Central memory CD8-positive, alpha-beta T cell (primary cell): ENCODE measurements at regions not wholly inside any gene's neighbourhood (a gene's known extent, or its start where the extent isn't known, plus 50 kb on each side); places are given as distances from the start of the nearest gene placed in this dataset.

ENCODE experiments used
- ATAC-seq: fragments of 150-1000 bp; cut with Tn5 transposase; replicated peaks from 2 replicates; pipeline ENCODE4 v1.10.0; 2022; ENCODE audit warnings: mild to moderate bottlenecking, moderate FRiP score, moderate number of reproducible peaks; ENCODE audit not compliant: poor library complexity, severe bottlenecking; ENCODE audit errors: extremely low read depth
- DNase-seq, 2 donors: peaks; one replicate each; pipeline ENCODE4 v3.0.0; 2021; ENCODE audit warnings: low spot score in 2 of 2
- H3K27ac Mint-ChIP-seq: one replicate; pipeline ENCODE4 v1.8.0; 2022; ENCODE audit warnings: low read depth, mild to moderate bottlenecking, moderate library complexity, mixed read lengths
- H3K27me3 Mint-ChIP-seq: one replicate; pipeline ENCODE4 v1.8.0; 2022; ENCODE audit warnings: mixed read lengths
- H3K36me3 Mint-ChIP-seq: one replicate; pipeline ENCODE4 v1.8.0; 2022; ENCODE audit warnings: mild to moderate bottlenecking, moderate library complexity, mixed read lengths; ENCODE audit not compliant: insufficient read depth
- H3K4me1 Mint-ChIP-seq: one replicate; pipeline ENCODE4 v1.8.0; 2022; ENCODE audit warnings: mixed read lengths
- H3K4me3 Mint-ChIP-seq: one replicate; pipeline ENCODE4 v1.8.0; 2022; ENCODE audit warnings: mild to moderate bottlenecking, moderate library complexity, mixed read lengths
- H3K9me3 Mint-ChIP-seq: one replicate; pipeline ENCODE4 v1.8.0; 2022; ENCODE audit warnings: mixed read lengths

DNA sequence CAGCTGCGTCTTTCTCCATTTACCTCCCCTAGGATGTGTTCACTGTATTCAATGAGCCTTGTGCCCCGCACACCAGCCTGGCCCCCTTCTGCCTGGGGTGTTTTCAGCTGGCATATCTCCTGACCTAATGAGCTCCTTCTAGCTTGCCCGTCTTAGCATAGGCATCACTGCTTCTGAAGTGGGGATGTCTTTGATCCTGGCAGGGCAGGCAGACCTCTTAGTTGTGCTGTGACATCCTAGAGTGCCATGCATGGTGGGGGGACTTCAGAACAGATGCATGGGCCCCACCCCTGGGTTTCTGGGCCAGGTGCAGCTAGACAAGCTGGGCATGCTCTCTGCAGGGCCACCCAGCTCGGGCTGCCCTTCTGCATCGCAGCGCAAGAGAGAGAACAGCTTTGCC, 172.7 kb downstream of the GADD45G start:
- no peak overlapping the region for H3K4me3 Mint-ChIP-seq
- no peaks in the 10 kb centered on the region for H3K4me1 Mint-ChIP-seq
- no peak for DNase-seq
- ATAC-seq, result no peak
- H3K27ac Mint-ChIP-seq, result no peak overlapping the region
- no peaks in the 10 kb centered on the region for H3K9me3 Mint-ChIP-seq
- peaks cover 50% of the 10 kb centered on the region for H3K27me3 Mint-ChIP-seq
- H3K36me3 Mint-ChIP-seq, result no peaks in the 10 kb centered on the region

DNA sequence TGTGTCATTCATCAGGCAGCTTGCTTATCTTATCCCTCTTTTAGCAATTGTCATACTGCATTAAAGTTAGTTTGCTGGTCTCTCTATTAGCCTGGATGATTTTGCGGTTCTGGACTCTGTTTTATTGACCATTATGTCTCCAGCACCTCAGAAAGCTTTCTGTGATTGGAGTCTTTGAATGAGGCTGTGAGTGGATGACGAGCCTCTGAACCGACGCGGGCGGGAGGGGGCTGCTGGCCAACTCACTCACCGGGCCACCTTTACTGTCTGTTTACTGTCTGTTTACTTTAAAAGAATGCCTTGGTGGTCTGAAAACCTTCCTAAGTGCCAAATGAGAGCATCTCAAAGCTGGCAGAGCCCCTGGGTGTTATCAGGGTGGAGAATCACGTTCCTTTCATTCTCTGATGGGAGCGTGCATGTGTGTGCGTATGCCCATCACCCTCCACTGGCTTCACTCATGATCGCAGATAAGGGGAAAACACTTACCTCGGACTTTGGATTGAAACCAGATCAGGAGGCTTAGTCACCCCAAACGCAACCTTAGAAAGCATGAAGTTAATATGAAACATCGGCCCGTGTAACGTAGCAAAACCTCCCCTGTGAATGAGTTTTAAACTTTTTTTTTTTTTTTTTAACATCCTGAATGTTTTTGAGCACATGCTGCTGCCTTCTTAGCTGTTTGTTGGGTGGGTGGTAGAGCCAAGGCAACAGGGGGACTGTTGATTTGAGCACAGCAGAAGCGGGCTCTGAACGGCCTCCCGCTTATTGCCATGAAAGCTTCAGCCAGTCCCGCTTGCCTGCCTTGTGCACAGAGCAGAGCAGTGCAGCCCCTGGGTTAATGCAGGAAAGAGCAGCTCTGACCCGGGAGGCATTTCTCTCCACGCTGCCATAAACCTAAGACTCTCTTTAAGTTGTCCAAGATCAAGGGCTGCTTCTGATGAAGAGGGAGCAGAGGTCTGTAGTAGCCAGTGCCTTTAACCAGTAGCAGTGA, 173.6 kb downstream of the GADD45G start:
- peaks cover 52% of the 10 kb centered on the region for H3K27me3 Mint-ChIP-seq
- no peaks in the 10 kb centered on the region for H3K9me3 Mint-ChIP-seq
- ATAC-seq (no peak), DNase-seq (no peak)
- H3K27ac Mint-ChIP-seq, result no peak overlapping the region
- H3K36me3 Mint-ChIP-seq, result no peaks in the 10 kb centered on the region
- H3K4me3 Mint-ChIP-seq, result no peak overlapping the region
- no peaks in the 10 kb centered on the region for H3K4me1 Mint-ChIP-seq

DNA sequence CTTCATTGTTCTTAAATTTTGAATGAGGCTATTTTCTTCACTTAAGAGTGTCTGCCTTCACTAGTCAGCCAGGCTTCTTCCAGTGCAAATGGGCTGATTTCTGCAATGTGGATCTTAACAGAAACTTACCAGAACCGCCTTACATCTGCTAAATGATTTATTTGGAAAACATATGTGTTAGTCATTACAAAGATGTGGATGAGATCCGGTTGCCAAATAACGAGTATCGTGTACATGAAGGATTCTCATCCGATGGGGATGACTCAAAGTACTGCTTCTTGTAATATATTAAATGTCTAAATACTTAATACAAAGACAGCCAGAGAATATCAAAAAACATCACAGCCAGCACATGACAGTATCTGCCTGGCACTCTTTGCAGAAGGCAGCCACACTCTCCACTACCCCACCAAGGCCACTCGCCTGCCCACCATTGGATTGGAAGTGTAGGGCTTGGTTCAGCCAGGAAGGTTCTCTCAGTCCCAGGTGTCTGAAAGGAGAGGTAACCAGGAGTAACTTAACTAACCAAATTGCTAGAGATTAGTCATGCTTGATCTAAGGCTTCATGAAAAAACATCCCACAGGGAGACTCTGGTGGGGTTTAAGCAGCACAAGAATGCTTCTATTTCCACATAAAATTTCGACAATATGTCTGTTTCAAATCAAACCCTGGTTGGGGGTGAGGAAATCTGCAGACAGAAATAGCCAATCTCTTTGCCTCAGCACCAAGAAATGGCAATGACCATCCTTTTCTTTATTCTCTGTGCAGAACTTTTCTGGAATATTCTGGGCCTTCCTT, 174.8 kb downstream of the GADD45G start:
- Mint-ChIP-seq H3K36me3 (no peaks in the 10 kb centered on the region), H3K4me1 (no peaks in the 10 kb centered on the region), H3K27me3 (peaks cover 52% of the 10 kb centered on the region), H3K4me3 (no peak overlapping the region), H3K9me3 (no peaks in the 10 kb centered on the region), H3K27ac (no peak overlapping the region)
- no peak for DNase-seq
- ATAC-seq, result no peak

DNA sequence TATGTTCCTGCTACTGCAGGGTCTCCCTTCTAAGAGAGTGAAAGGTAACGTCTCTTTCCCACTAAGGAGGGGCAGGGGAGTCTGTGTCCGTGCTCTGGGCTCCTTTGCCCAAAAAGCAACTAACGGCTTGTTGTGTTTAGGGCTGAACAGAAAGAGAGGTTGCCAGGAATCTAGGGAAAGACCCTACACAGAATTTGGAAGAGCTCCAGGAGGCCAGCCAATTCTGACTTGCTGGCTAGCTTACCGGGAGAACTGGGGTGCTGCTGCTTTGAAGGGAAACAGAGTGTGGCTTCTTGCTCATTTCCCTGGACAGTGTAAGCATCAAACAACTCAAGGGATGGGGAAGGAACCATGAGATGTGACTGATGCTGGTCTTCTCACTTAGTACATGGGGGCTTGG, 176.1 kb downstream of the GADD45G start:
- no peak overlapping the region for H3K4me3 Mint-ChIP-seq
- H3K36me3 Mint-ChIP-seq, result no peaks in the 10 kb centered on the region
- ATAC-seq (no peak), DNase-seq (no peak)
- H3K27me3 Mint-ChIP-seq, result peaks cover 57% of the 10 kb centered on the region
- H3K4me1 Mint-ChIP-seq, result no peaks in the 10 kb centered on the region
- no peak overlapping the region for H3K27ac Mint-ChIP-seq
- no peaks in the 10 kb centered on the region for H3K9me3 Mint-ChIP-seq

DNA sequence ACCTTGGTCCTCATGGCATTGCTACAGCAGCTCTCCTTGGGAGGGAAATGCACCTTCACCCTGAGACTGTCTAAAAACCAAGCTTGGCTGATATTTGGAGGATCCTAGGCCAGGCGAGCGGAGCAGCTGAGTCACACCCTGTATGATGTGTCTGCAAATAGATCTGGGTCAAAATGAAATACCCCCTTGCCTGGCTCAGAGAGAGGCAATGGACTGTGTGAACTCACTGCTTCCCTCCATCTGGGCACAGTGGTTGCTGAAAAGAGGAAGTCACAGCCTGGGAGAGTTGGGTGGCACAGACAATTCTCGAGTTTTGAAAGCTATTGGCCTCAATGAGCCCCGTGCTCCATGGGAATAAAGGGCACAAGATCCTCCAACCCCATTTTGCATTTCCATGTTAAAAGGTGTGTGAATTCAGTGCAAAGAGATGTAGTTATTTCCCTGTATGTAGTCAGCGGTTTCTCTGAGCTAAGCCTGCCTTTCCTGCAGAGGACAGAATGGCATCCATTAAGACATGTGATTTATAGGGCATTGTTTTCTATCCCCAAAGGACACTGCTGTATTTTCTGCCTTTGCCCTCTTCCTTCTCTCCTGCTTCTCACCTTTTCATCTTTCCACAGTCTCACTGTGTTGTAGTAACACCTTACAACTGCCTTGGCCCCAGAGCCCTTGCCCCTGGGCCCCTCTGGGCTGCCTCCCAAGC, 177.2 kb downstream of the GADD45G start:
- Mint-ChIP-seq H3K36me3 (no peaks in the 10 kb centered on the region), H3K4me3 (no peak overlapping the region), H3K27ac (no peak overlapping the region), H3K4me1 (no peaks in the 10 kb centered on the region), H3K9me3 (no peaks in the 10 kb centered on the region), H3K27me3 (peaks cover 64% of the 10 kb centered on the region)
- DNase-seq (no peak), ATAC-seq (no peak)

DNA sequence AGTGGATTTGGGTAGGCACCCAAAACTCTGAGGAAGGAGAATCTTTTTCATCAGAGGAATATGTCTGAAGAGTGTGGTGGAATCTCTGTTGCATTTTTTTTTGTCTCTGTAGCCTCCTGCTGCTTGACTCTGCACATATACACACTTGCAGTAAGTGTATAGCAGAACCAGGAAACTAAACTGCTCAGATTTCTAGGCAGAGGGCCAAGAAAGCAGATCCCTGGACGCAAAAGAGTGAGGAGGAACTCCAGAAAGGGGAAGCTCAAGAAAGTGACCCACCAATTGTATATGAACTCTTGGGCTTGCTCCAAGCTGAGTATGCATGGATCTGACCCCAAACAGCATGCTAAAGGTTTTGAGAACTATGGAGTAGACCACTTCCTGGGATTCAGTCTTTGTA, 181.8 kb downstream of the GADD45G start:
- Mint-ChIP-seq H3K4me1 (no peaks in the 10 kb centered on the region), H3K27ac (no peak overlapping the region), H3K36me3 (peaks cover 1% of the 10 kb centered on the region), H3K4me3 (no peak overlapping the region), H3K27me3 (peaks cover 31% of the 10 kb centered on the region), H3K9me3 (no peaks in the 10 kb centered on the region)
- ATAC-seq (no peak), DNase-seq (no peak)

DNA sequence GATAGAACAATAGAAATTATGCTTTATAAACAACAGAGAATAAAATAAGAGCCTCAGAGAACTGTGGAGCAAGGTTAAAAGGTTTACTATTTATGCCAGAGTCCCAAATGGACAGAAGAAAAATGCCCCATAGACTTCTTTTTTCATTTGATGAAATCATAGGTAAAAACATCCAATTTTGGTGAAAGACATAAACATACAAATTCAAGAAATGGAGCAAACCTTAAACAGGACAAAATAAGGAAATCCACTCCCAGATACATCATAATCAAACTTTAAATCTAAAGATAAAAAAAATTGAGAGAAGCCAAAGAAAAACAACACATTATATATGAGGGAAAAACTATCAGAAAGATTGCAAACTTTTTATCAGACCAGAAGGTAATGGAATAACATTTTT, 182.8 kb downstream of the GADD45G start:
- Mint-ChIP-seq H3K9me3 (no peaks in the 10 kb centered on the region), H3K27me3 (peaks cover 22% of the 10 kb centered on the region), H3K4me3 (no peak overlapping the region), H3K36me3 (peaks cover 1% of the 10 kb centered on the region), H3K27ac (no peak overlapping the region), H3K4me1 (no peaks in the 10 kb centered on the region)
- ATAC-seq (no peak), DNase-seq (no peak)

DNA sequence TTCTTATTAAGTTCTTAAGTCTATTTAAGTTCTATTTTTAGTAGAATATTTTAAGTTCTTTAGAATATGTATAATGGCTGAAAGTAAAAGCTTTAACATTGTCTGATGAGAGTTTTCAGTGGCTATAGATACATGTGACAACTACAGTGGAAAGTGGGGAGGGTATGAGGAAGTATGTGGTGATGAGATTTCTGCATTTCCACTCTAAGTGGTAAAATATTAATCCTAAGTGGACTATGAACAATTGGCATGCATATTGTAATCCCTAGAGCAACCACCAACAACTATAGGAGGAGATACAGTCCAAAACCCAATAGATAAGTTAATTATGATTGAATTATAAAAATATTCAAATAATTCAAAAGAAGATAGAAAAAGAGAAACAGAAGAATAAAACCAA, 183.6 kb downstream of the GADD45G start:
- Mint-ChIP-seq H3K4me3 (no peak overlapping the region), H3K27me3 (peaks cover 21% of the 10 kb centered on the region), H3K4me1 (no peaks in the 10 kb centered on the region), H3K27ac (no peak overlapping the region), H3K36me3 (peaks cover 1% of the 10 kb centered on the region), H3K9me3 (no peaks in the 10 kb centered on the region)
- no peak for ATAC-seq
- no peak for DNase-seq

DNA sequence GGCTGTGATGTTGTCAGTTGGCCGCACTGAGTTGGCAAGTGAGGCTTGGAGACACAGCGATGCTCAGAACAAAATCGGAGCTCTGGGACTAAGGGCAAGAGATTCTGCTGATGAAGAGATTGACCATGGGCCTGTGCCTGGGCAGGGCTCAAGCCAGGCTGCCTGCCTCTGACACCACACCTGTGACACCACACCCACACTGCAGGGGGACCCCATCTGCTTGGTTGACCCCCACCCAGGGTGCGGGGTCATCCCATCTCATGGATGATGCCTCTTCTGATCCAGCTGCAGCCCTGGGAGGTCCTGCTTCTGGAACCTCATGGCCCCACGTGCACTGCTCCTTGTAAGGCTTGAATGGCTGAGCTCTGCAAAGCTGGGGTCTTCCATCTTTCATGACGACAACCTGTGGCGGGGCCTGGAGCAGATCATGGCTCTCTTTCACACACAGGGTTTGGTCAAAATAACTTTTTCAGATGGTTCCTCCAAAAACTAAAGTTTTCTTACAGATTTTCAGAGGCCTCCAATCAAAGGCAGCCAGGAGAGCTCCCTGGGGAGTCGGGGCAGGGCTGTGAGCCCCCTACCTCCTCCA, 185.2 kb downstream of the GADD45G start:
- H3K4me3 Mint-ChIP-seq, result no peak overlapping the region
- DNase-seq, result no peak

DNA sequence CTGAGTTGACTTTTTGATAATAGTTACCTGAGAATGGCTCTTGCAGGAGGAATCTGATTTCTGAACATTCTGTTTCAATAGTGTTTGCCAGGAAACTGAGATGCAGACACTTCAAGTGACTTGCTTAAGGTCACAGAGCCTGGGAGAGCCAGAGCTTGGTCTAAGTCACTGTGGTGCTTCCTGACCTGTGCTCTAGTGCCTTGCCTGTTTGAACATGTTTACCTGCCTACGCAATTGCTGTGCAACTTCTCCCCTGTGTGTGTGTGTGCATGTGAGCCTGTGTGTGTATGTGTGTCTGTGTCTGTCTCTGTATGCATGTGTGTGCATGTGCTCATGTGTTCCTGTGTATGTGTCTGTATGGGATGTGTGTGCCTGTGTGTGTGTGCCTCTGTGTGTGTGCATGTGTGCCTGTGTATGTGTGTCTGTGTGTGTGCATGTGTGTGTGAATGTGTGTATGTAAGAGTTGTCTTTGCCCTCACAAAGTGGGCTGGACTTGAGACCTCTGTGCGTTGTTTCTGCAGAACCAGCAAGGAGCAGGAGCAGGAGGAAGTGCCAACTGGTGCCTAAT, 185.8 kb downstream of the GADD45G start:
- DNase-seq, result no peak
- H3K36me3 Mint-ChIP-seq, result peaks cover 1% of the 10 kb centered on the region
- H3K4me1 Mint-ChIP-seq, result no peaks in the 10 kb centered on the region
- peaks cover 18% of the 10 kb centered on the region for H3K27me3 Mint-ChIP-seq
- no peak overlapping the region for H3K4me3 Mint-ChIP-seq
- H3K27ac Mint-ChIP-seq, result no peak overlapping the region
- no peaks in the 10 kb centered on the region for H3K9me3 Mint-ChIP-seq
- no peak for ATAC-seq

More for the DNA sequence above, 185.2 kb downstream of the GADD45G start:
- H3K4me1 Mint-ChIP-seq, result no peaks in the 10 kb centered on the region
- H3K36me3 Mint-ChIP-seq, result peaks cover 1% of the 10 kb centered on the region
- H3K27me3 Mint-ChIP-seq, result peaks cover 21% of the 10 kb centered on the region
- ATAC-seq, result no peak
- no peak overlapping the region for H3K27ac Mint-ChIP-seq
- H3K9me3 Mint-ChIP-seq, result no peaks in the 10 kb centered on the region

DNA sequence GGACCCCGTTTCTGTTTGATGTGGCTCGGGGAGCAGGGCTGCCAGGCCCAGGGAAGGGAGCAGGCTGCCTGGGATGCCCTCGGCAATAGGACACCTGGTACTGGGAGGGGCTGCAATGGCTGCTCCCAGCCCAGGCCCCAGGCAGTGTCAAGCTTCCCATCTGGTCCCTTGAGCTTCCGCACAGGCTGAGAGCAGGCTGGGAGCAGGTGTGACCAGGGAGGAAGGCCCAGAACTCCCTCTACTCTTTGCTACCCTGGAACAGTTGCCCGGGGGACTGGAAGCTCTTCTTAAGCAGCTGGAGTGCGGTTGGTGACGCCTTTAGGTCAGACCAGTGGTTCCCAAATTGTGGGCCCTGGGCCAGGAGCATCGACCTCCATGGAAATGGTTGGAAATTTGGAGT, 186.9 kb downstream of the GADD45G start:
- Mint-ChIP-seq H3K4me3 (no peak overlapping the region), H3K27me3 (peaks cover 10% of the 10 kb centered on the region), H3K27ac (no peak overlapping the region), H3K9me3 (no peaks in the 10 kb centered on the region), H3K36me3 (peaks cover 1% of the 10 kb centered on the region), H3K4me1 (no peaks in the 10 kb centered on the region)
- no peak for DNase-seq
- no peak for ATAC-seq
